Cerebellar cortex (tissue), 1 donor: ENCODE measurements at regions not wholly inside any gene's neighbourhood (a gene's known extent, or its start where the extent isn't known, plus 50 kb on each side); places are given as distances from the start of the nearest gene placed in this dataset.

Experiments used
- DNase-seq: peaks from one replicate; pipeline ENCODE4 v3.0.0-alpha.2; 2015; ENCODE audit warnings: low spot score

DNA sequence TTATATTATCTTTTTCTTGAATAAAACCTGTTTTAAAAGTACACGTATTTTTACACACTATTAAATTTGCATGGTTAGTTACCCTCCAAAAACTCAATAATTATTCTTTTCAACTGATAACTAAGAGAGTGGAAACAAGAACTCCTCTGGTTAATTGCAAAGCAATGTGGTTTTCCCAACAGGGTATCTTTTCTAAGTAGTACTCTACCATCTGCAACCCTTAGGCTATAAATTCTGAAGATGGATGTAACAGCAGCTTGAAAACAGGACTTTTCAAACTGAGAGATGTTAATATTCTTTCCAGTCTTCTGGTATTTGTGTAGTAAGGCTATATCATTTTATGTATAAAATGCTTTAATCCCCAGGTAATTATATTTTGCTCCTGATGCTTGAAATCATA is 916.1 kb upstream of the POT1 start:
- no peak for DNase-seq

- no peak for DNase-seq
Observed at GRCh38 chr7:125834421-125834820, 904.8 kb upstream of the POT1 start.

DNA sequence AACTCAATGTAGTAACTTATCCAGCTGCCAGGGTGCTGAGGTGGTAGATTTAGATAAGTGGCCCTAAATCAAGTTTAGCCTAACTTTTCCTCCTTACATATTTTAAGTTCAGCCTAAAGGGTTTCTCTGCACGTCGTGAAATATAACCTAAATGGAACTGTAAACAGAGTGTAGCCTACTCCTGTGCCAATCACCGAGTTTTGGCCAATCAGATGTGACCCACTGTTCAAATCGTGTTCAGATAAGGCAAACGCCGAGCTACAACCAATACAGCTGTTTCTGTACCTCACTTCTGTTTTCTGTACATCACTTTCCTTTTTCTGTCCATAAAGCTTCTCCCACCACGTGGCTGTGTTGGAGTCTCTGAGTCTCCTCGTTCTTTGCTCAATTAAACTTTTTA is 904.2 kb upstream of the POT1 start:
- no peak for DNase-seq

GRCh38 chr7:125830743-125831142 is 901.1 kb upstream of the POT1 start:
- DNase-seq: no peak

GRCh38 chr7:125828153-125828700 is 898.6 kb upstream of the POT1 start:
- DNase-seq: no peak

- DNase-seq: no peak
Observed at GRCh38 chr7:125823538-125823937, 893.9 kb upstream of the POT1 start.

GRCh38 chr7:125820495-125820894 is 890.9 kb upstream of the POT1 start:
- DNase-seq: no peak

DNA sequence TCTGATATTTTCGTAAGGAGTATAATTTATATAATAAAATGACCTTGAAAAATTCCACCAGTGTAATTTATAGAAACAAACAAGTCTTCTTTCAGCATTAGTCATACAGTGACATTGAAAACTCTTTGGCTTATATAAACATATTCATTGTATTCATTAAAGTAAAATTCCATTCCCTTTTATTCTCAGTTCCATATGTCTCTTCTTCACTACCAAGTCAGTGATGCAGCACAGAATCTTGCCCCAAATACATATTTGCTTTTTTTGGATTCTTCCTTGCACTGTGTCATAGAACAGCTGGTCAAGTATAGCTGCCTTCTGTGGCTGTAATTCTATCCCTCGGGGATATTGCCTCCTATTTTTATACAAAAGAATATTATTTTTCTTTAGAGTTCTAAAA is 884.5 kb upstream of the POT1 start:
- DNase-seq: no peak

DNA sequence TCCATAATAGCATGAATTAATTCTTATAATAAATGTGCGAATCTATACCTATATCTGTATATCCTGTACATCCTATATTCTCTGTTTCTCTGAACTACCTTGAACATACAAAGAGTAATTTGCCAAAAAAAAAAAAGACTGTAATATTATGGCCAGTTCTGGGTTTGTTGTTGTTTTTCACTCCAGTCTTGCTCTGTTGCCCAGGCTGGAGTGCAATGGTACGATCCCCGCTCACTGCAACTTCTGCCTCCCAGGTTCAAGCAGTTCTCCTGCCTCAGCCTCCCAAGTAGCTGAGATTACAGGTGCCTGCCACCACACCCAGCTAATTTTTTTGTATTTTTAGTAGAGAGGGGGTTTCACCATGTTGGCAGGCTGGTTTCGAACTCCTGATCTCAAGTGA is 876.9 kb upstream of the POT1 start:
- DNase-seq: peak; percentile 27

- DNase-seq: no peak
Observed at GRCh38 chr7:125804273-125804672, 874.6 kb upstream of the POT1 start.

DNA sequence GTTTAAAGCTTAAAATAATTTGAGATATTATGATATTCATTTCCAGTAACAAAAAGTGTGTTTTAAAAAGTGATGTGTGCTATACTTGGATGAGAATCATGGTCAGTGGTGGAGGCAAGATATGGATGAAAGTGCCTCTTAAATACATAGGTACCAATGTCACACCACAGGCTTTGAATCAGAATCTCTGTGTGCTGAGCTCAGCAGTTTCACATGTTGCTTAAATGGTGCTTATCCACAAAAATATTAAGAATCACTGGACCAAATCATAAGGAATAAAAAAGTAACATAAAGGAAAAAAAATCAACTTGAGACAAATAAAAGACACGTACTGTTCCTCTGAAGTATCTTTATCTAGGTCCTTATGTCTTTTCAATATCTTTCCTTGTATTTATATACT is 850.5 kb upstream of the POT1 start:
- DNase-seq: no peak

GRCh38 chr7:125775317-125775716 is 845.7 kb upstream of the POT1 start:
- DNase-seq: no peak

DNA sequence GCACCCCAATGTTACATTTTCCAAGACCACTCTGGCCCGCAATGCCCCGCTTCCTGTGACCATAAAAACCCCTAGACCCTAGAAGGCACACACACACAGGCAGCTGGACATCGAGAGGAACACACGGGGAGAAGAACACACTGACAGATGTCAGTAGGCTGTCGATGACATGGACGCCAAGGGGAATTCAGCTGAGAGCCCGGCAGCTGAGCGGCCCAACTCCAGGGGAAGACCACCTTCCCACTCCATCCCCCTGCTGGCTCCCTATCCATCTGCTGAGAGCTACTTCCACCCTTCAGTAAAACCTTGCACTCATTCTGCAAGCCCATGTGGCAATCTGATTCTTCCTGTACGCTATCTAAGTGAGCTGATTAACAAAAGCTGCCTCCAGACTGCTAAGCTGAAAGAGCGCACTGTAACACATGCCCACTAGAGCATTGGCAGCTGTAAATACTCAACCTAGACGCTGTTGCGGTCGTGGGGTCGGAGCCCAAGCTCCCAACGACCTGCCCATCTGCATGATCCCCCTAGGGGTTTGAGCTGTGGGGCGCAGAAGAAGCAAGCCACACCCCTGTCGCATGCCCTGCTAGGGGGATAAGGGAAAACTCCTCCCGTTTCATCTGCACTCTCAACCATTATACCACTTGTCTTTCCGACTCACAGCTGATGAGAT is 843.6 kb upstream of the POT1 start:
- no peak for DNase-seq

DNA sequence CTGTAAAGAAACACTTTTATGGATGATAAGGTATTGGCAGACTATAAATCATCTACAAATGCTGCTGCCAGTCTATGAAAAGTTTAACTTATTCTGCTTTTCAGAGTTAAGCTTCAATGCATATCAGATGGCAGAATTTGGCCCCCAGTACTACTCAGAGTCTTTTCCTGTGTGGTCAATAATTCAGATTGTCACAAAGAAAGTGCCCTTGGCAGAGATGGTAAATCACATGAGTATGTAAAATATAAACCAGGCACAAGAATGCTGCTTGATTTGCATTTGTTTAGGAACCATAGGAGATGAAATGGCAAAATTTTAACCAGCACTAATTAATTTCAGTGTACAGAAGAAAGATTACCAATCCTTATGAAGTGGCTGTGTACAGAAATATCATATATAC is 818.3 kb upstream of the POT1 start:
- no peak for DNase-seq

DNA sequence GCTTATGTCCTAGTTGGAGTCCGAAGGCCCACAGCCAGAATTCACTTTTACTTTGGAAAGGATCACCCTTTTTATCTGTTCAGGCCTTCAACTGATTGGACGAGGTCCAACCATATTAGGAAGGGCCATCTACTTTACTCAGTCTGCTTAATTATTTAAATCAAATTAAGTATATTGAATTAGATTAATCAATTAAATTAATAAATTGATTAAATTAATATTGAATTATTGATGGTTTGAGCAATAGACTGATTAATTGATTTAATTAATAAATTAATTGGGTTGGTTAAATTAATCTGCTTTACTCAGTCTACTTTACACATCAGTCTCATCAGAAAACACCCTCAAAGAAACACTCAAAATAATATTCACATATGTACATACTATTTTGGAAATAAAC is 816.9 kb upstream of the POT1 start:
- no peak for DNase-seq

DNA sequence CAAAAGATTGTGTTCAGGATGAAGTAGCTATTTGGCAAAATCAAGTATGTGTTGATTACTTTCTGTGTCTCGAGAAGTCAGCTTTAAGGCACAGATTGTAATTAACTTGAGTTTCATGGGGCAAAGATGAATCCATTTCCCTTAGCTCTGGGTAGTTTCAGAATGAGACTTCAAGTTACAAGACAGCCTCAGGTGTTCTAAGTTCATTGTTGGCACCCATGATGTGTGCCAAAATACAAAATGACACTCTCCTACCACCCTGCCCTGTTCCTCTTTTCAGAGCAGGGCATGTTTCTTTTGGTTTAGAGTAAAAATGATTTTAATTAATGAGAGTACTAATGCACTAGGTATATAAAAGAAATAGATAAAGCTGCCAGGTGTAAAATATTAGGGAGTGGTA is 797.6 kb upstream of the POT1 start:
- DNase-seq: no peak

- peak; percentile 30 for DNase-seq
Observed at GRCh38 chr7:125695626-125696025, 766.0 kb upstream of the POT1 start.

DNA sequence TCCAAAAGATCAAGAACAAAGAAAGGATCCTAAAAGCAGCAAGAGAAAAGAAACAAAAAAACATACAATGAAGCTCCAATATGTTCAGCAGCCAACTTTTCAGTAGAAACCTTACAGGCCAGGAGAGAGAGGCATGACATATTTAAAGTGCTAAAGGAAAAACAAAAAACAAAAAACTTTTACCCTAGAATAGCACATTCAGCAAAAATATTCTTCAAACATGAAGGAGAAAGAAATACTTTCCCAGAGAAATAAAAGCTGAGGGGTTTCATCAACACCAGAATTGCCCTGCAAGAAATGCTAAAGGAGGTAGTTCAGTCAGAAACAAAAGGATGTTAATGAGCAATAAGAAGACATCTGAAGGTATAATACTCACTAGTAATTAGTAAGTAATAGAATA is 753.5 kb upstream of the POT1 start:
- no peak for DNase-seq

DNA sequence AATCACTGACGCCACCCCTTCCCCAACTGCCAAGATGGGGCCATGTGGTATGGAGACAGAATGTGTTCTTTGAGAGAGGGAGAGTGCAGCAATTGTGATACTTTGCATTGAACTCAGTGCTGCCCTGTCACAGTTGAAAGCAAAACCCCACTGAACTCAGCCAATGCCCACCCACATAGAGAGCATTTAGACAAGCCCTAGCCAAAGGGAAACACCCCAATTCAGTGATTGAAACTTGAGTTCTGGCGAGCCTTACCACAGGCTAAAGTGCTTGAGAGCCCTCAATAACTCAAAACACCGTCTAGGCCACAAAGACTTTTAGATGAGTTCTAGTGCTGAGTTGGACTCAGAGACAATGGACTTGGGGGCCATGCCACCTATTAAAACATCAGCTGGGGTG is 751.9 kb upstream of the POT1 start:
- no peak for DNase-seq

DNA sequence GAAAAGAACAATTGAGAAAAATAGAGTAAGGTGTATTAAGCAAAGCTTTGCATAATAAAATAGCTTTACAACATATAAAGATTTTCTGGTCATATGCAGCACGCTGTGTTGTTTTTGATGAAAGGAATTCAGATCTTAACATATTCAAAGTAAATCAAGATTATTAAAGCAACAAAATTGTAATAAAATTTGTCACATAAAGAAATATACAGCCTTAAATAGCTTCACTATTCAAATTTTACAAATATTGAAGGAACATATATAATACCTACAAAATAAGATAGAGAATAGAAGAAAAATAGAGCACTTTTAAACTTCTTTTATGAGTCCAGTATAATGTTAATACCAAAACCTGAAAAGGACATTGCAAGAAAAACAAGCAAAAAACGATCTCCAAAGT is 749.1 kb upstream of the POT1 start:
- DNase-seq: no peak

DNA sequence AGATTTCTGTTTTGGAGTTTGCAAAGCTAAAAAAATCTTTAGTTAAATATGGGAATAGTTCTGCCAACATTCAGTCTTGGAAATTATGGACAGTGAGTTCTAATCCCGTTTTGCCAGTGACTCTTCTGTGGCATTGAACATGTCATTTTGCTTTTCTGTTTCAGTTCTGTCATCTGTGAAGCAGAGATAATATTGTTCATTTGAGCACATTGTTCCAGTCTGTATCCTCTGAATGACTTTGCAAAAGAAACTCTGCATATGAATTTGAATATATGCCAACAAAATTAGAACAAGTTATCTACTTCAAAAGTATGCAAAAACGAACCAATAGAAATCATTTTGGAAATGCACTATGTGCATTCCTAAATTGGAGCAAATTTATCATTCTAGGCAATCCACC is 746.0 kb upstream of the POT1 start:
- DNase-seq: no peak

GRCh38 chr7:125675169-125675568 is 745.5 kb upstream of the POT1 start:
- no peak for DNase-seq

DNA sequence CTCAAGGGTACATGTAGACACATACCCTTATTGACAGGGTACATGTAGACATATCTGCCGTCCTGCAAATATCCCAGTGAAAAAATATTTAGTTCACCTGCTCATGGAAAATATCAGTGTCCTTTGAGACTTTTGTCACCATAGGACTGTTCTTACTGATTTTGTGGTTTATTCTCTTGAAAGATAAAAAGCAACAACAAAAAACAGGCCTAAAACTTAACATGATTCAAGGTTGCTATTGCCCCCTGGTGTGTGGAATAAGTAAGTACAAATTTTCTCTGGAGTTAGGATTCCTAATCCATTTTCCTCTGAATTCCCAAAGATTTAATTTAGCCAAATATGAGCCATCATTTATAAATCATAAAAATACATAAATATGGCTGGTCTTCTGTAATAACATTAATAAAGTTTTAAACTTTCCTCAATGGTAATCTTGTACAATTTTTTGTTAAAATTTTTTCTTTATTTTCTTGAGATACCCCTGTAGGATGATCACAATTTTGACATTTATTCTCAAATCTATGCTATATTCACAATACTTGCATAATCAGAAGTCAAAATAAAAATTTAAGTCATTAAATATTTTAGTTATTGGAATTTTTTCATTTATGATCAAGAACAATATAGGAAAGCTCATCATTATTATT is 741.4 kb upstream of the POT1 start:
- peak; percentile 14 for DNase-seq
